HG03066 (cell line): ENCODE measurements at regions not wholly inside any gene's neighbourhood (a gene's known extent, or its start where the extent isn't known, plus 50 kb on each side); places are given as distances from the start of the nearest gene placed in this dataset.
"Not testable (repeated sequence)": the region's sequence is repeated elsewhere in the genome, so short reads cannot be mapped to it uniquely, and the experiment has no call there.

Source experiments
- ATAC-seq: cut with Tn5 transposase; IDR thresholded peaks from one replicate; pipeline ENCODE4 v1.9.1; 2021; ENCODE audit warnings: low read depth; ENCODE audit not compliant: unreplicated experiment

DNA sequence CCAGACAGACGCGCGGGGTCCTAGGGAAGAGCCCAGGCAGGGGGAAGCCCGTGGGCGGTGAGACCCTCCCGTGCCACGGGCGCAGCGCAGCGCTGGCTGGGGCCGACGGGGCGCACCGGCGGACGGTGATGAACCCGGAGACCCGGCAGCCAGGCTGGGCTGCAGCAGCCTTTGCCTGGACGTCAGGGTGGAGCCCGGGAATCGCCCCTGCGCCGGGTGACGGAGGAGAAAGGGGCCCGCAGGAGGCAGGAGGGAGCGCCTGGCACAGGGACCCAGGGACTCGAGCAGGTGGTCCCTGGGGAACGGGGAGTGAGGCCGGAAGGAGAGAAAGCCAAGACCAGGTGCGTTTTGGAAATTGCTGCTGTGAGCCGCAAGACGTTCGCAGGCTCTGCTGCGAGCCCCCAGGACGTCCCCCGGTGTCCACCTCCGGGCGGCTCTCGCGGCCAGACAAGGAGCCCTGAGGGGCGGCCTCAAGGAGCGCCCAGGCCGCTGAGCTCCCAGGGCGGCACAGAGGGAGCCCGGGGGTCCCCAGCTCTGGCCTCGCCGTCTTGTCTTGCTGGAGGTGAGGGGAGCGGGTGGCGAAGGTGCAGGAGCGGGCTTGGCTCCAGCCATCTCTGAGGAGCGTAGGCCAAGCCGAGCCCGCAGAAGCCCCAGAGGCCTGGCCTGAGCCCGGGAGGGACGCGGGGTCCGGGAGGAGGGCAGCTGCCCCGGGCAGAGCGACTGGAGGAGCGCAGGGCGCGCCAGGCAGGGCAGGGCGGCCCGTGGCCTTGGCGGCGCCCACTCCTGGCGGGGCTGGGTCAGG, 191.2 kb upstream of the PDE10A start:
- no peak for ATAC-seq

DNA sequence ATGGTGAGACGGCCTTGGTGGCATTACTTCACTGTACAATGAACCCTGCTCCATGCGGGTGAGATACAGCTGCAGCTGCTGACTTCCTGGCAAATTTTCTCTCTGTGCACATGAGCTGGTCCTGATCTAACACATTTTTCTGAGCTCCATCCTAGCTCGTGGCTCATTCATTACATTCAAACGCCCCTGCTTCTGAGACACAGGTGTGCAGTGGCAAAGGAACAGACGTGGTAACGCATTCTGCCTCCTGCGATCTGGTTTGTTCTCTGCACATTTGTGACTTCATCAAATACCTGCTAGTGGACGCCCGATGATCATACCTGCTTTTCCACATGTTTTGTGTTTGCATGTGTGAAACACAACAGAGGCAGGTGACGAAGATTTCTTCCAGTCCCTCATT, 189.6 kb upstream of the PDE10A start:
- ATAC-seq: no peak

DNA sequence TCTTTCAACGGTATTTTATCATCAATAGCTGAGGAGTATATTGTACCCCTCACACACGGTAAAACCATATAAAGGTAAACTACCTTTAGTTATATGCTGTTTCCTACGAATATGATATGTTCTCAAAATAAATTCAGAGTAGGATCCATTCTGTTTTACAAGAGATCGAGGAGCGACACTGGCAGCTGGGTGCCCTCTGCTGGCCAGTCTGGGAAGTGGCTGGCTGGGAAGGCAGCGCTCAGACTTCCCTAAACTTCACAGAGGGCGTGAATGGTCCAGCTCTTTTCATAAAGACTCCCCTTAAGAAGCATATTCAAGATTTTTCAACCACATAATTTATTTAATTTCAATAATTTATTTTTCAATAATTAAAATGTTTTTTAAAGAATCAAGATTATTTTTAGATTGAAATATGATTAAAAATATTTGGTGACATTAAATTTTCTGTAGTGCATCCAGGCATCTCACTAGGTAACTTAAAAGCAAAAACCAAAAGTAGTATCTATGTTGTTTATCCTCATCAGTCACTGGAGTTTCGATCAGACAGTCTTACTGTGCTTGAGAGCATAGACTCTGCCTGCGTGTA, 187.5 kb upstream of the PDE10A start:
- ATAC-seq: peak; percentile 85

DNA sequence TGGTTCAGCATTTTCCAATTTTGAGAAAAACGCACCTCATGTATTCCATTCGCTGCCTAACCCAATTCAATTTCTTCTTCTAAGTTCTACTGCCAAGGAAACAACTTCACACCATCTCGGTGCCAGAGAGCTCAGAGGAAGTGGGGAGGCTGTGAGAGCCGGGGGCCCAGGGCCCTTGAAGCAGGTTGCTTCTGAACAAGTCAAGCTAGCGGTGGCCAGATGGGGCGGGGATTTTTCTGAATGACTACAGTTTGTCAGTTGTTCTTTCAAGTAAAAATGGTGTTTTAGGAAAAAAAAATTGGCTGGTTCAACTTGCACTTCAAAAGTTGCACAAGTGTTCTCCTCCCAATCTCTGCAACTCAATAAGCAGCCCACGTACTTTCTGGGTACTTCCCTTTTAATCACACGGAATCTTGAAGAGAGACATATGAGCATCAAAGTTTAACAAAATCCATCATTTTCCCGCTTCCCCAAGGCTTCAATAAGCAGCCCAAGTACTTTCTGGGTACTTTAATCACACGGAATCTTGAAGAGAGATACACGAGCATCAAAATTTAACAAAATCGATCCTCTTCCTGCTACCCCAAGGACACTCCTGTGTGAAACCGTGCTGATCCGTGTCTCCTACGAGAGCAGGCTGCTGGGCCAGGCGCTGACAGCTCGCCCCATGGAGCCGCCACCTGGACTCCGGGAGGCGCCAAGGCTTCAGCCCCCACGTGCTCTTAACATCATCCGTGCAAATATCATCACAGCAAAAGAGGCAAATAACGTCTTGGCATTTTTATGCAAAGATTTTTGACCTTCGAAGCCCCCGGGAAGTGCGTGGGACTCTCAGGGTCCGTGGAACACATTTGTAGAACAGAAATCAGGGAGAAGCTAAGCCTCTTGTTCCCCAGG, 186.7 kb upstream of the PDE10A start:
- no peak for ATAC-seq

DNA sequence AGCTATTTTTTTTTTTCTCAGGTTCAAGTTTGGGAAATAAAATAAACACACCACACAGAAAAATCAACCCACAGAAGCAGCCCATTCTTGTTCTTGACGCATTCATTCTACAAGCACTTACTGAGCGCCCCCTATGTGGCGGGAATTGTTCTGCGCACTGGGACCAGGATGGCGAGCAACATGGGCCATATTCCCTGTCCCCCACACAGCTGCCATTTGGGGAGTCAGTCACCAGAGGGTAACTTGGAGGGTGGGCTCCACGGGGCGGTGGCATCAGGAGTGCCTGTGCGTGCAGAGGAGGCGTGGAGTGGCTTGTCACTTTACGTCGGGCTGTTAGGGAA, 185.0 kb upstream of the PDE10A start:
- no peak for ATAC-seq

DNA sequence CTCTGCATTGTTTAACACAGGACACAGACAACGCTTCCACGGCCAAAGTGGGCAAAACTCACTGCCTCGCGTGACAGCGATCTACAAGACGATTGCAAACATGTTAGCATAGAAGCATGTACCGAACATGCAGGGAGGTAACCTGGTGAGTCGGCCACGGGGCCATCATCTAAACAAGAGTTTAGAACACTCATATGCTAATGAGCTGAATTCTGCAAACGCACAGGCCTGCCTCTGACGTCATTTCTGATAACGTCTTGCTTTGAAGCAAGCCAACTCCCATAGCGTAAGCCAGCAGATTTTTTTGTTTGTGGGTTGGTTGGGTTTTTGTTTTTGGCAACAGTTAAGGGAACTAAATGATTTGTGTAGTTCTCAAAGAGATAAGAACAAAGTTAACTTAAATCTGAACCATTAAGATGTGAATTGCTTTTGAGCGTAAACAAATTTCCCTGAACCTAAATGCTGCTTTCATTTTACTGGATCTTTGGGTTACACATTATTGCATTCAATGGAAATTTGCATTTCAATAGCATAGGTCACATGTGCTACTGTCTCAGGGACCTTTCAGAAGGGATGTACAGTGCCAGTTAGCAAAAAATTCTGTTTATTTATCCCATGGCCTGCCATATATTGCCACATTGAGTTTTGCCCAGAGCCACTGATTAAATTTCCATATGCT, 184.5 kb upstream of the PDE10A start:
- no peak for ATAC-seq

DNA sequence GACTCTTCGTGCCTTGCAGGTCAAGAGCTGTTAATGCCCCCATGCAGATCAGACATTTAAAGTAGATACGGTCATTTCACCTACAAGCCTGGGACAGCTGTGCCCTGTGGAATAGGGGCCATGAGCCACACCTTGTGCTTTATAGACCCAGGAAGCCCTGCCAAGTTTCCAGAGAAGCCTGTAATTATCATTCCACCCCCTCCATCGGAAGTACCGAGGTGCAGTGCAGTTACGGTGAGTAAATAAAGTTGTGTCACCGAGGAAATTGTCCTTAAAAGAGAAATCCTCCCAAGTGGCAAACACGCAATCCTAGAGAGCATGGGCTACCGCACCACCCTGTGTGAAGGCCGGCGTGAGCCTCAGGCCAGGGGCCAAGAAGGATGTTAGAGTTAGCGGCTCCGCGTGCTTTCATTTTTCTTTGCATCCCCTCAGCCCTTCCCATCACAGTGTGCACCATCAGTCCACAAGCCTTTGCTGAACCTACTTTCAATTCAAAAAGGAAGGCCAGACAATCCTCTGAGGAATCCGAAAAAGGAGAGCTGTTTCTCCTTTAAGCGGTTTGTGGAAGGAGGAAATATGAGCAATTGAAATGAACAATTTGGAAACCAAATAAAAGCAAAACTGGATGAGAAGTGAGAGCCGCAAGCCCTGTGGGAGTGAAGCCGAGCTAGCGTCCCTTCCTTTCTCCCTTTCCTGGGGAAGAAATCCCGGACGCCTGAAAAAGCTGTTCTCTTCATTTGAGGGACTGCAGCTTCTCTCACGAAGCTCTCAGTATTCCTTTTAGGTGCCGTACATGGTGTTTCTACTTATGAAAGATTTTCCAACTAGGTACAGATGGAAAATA, 183.3 kb upstream of the PDE10A start:
- no peak for ATAC-seq

DNA sequence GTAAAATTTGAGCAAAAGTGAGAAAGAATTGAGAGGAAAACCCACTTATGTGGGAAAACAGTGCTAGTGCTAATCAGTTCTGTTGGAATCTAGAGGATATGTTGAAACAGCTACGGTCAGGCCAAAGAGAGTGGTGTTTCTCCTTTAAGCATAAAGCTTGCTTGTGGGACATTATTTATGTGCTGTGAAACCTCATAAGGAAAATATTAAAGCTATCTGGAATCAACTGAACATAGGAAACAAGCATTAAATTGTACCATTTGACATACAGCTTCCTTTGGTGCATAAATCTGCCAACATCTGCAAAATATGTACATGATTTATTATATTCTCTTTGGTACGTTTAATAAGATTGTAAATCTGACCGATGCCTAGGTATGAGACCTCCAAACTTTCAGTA, 182.5 kb upstream of the PDE10A start:
- no peak for ATAC-seq

DNA sequence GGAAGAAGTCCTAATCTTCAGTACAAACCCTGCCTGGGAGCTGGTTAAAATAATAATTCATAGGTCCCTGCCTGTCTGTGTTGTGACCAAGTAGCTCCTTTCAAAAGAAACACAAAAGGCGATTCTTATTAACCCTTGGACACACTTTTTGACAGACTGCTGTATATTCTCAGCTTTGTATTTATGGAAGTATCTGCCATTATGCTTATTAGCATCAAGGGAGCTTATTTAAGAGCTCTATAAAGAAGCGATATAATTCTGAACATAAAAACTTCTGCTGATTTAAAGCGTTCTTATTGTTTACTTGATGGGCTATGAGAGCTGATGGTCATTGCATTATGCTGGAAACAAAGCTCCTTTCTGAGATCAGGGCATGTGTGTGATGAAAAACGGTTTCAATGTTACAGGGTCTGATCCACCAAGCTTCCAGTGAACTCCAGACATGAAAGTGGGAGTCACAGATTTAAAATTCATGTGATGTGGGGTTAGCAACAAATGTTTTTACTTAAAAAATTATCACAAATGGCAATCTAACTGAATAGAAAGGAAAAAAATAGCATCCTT, 181.8 kb upstream of the PDE10A start:
- no peak for ATAC-seq

DNA sequence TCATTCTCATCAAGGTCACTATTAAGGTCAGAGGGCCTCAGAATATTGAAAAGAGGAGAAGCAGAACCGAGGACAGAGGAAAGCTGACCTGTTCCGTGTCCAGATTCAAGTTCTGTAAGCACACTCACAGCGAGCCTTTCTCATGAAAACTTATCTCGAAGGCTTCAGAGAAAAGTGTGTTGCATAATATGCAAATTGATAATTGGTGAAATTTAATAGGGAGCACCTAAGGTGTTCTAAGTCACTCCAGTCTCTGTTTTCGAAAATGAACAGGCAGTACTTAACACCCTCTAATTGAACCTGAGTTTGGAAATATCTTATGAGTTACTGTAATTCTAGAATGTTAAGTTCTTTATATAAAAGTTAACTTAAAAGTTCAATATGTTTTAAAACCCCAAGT, 181.2 kb upstream of the PDE10A start:
- no peak for ATAC-seq

DNA sequence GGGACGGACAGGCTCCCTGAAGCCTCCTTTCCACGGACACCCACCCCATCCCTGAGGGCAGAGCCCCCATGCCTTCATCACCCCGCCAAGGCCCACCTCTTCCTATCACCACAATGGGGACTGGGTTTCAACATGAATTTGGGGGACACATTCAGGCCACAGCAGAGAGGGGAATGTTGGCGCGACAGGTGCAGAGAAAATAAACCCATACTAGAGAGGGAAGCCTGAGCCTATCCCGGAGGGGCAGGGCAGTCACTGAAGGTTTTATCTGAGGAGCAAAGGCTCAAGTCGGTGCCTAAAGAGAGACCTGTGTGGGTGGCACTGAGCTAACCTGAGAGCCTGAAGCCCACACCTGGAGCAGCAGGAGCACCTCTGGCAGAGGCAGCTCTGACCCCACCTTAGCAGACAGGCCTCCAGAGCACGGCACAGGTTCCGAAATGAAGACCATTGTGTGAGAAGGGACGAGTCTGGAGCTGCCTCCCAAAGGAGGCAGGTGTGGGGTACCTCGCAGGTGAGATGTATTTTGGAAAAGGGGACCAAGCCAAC, 180.6 kb upstream of the PDE10A start:
- no peak for ATAC-seq

DNA sequence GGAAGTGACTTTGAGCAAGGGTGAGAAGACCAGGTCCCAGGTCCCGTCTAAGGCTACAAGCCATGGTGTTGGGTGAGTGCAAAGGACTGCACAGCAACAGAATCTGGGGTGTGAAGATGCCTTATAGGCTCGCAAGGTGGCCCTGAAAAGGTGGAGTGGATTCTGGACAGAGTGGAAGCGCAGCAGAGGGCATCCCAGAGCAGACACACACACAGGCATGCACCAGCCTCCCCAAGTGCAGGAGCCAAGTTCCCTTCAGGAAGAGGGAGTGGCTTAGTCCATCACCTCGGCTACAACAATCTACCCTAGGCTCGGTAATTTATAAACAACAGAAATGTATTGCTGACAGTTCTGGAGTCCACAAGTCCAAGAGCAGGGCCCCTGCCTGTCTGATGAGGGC, 180.1 kb upstream of the PDE10A start:
- no peak for ATAC-seq

DNA sequence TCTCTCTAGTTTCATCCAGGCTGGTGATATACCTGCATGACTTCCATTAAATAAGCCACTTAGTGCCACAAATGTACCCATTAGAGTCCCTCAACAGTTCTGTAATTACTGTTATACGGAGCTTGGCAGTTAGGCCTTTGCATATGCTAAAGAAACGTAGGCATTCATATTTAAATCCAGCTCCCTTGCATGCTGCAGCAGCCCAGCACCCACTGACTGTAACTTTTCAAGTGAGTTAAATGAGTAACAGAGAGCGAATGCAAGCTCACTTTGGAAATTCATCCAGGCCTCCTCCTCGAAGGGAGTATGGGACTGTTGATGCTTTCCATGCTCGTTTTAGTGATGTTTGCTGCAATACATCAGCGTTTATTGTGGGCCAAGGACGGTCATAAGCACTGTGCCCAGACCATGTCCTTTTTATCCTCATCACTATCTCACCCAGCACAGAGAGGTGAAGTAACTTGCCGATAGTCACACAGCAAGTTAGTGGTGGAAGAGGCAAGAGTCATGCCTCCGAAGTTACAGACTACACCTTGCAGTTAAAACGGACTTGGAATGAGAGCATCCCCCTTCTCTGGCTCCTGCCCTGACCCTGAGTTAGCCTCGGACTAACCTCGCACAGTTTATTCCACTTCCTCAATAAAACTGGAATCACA, 179.4 kb upstream of the PDE10A start:
- no peak for ATAC-seq

DNA sequence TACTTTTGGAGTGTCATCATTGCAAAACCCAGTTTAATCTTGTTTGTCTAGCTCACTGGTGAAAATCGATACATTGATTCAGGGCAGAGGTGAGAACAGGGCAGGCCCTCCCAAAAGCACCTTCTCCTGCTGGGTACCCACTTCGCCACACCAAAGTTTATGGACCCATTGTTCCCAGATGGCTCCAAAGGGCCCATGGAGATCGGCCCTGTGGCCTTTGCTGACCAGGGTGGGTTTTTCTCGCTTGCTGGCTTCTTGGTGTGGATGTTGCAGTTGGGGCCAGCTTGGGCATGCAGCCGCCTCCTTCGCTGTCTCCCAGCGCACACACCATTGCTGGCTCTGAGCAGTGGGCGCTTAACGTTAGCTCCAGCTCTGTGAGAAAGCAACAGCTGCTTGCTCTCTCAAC, 178.1 kb upstream of the PDE10A start:
- ATAC-seq: no peak

DNA sequence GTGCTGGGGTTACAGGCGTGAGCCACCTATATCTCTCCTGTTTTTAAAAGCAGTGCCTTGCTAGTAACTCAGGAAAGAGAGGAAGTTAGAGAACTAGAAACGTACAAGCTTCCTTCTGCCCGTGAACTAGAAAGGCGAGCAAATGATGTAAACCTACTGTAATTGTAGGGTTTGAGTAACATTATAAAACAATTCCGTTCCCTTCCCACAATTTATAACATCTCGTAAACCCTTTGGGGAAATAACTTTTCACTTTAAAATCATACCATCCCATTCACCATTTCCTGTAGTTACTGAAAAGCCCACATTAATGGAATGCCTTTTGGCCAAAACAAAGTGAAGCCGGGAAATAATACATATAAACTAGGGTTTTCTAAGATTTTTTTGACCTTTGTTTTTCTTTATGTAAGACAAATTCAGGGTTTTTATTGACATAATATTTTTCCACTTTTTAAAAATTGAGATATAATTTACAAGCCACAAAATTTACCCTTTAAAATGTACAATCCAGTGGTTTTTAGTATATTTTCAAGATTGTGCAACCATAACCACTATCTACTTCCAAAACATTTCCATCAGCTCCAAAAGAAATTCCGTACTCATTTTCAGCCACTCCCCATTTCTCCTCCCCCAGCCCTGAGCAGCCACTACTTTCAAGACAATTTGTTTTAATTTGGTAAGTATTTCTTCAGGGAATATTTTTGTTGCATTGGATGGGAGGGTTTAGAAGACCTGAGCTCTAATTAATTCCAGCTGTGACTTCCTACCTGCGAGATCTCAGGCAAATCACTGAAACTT, 175.1 kb upstream of the PDE10A start:
- ATAC-seq: no peak

DNA sequence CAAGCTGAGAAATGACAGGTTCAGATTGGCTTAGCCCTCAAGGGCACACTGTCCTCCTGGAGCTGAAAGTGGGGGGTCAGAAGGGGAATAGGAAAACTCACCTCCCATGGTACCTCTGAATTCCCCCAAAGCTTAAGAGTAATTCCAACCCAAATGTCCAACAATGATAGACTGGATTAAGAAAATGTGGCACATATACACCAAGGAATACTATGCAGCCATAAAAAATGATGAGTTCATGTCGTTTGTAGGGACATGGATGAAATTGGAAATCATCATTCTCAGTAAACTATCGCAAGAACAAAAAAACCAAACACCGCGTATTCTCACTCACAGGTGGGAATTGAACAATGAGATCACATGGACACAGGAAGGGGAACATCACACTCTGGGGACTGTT, 173.6 kb upstream of the PDE10A start:
- ATAC-seq: not testable (repeated sequence)

DNA sequence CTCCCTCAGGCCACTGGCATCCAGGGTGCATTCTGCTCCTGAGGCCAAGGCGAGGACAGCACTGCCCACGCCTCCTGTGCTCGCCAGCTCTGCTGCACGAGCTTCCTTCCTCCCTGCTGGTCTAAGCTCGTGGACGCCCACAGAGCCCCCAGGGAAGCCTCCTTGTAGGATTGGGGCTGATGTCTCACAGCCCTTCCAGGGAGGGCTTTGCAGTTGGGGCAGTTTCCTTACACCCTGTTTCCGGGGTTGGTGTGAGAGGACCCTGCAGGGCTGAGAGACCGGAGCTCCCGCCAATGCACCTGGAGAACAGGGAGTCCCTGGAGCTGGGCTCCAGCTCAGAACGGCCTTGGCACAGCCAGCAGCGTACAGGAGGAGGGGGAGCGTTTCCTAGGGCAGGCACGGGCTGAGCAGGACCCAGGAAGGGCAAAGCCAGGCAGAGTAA, 172.4 kb upstream of the PDE10A start:
- ATAC-seq: no peak

DNA sequence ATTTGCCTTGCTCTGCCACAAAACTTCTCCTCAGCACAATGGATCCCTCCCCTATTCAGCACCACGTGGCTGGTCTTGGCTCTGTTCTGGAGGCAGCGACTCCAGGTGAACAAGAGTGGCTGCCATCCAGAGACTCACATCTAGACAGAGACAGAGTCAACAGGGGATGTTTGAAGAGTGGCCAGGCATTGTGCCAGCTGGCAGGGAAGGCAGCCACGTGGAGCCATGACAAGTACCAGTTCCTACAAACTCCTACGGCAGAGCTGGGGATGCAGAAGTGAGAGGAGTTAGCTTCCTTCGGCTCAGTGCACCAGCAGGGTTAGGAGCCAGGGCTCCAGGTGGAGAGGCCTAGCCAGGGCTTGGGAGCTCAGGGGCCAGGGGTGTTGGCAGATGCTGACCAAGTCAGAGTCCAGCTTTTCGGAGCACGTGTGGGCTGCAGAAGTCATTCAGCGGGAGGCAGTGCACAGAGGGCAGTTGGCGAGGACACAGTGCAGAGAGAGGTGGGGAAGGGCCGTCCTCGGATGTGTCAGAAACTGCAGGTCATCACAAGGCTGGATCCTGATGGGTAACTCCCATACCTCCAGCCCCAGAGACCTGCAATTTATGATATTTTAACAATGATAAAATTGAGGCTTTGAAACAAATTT, 171.7 kb upstream of the PDE10A start:
- ATAC-seq: no peak
